ENCODE measurements at regions not wholly inside any gene's neighbourhood (a gene's known extent, or its start where the extent isn't known, plus 50 kb on each side); places are given as distances from the start of the nearest gene placed in this dataset.

GRCh38 chr9:81868145-81868544, 60.1 kb upstream of the SPATA31D4 start:
- Mint-ChIP-seq H3K4me1 (ENCODE audit: low read depth in 2 of 2) (no peaks in the 10 kb centered on the region), H3K9me3 (no peaks in the 10 kb centered on the region), H3K27ac (no peak overlapping the region), H3K36me3 (no peaks in the 10 kb centered on the region), H3K27me3 (peaks cover 0 to 6% of the 10 kb centered on the region in 2 donors), H3K4me3 (no peak overlapping the region)
- ATAC-seq (no peak), DNase-seq (ENCODE audit: low spot score) (no peak)

GRCh38 chr9:81871695-81872094, 56.5 kb upstream of the SPATA31D4 start:
- ATAC-seq (no peak), DNase-seq (ENCODE audit: low spot score) (no peak)
- Mint-ChIP-seq H3K4me1 (ENCODE audit: low read depth in 2 of 2) (no peaks in the 10 kb centered on the region), H3K9me3 (no peaks in the 10 kb centered on the region), H3K4me3 (no peak overlapping the region), H3K36me3 (no peaks in the 10 kb centered on the region), H3K27me3 (no peaks in the 10 kb centered on the region), H3K27ac (no peak overlapping the region)

DNA sequence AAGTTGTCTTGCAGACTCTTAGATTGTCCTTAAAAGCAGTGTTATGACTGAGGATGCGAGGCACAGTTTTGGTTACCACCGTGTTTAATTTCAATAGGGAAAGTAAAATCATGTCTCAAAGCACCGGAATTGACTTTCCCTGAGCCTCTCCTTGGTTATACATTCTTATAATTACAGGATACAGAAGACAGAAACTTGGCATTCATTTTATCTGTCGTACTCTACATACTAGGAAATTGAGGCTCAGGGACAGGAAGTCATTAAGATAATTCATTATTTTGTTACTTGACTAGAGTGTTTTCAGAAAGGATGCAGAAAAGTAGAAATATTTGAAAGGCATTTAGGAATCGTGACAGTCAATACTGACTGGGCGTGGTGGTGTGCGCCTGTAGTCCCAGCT, 54.0 kb upstream of the SPATA31D4 start:
- H3K4me1 Mint-ChIP-seq (ENCODE audit: low read depth in 2 of 2) = no peaks in the 10 kb centered on the region
- H3K4me3 Mint-ChIP-seq = no peak overlapping the region
- H3K27me3 Mint-ChIP-seq = no peaks in the 10 kb centered on the region
- no peaks in the 10 kb centered on the region for H3K9me3 Mint-ChIP-seq
- no peak overlapping the region for H3K27ac Mint-ChIP-seq
- no peak for DNase-seq (ENCODE audit: low spot score)
- no peak for ATAC-seq
- no peaks in the 10 kb centered on the region for H3K36me3 Mint-ChIP-seq

- H3K9me3 Mint-ChIP-seq = no peaks in the 10 kb centered on the region
- H3K36me3 Mint-ChIP-seq = no peaks in the 10 kb centered on the region
- H3K27me3 Mint-ChIP-seq = no peaks in the 10 kb centered on the region
- no peak for DNase-seq (ENCODE audit: low spot score)
- H3K4me3 Mint-ChIP-seq = no peak overlapping the region
- H3K4me1 Mint-ChIP-seq (ENCODE audit: low read depth in 2 of 2) = no peaks in the 10 kb centered on the region
- no peak for ATAC-seq
- H3K27ac Mint-ChIP-seq = no peak overlapping the region
Observed at GRCh38 chr9:81874931-81875330, 53.3 kb upstream of the SPATA31D4 start.

DNA sequence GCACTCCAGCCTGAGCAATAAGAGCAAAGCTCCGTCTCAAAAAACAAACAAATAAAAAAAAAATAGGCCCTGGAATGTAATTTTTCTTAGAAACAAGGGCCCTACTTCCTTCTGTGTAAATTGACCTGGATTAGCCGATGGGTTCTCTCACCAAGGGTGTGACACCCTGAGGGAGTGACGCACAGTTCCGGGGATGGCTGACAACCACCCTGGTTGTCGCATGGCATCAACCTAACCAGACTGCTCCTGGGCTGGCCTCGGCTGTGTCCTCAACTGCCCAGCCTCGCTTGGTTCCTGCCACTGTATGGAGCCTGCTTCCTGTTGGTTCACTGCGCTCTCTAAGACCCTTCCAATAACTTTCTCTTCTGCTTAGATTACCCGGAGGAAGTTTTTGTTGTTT, 51.2 kb upstream of the SPATA31D4 start:
- Mint-ChIP-seq H3K36me3 (no peaks in the 10 kb centered on the region), H3K4me1 (ENCODE audit: low read depth in 2 of 2) (no peaks in the 10 kb centered on the region), H3K27ac (no peak overlapping the region), H3K4me3 (no peak overlapping the region), H3K9me3 (no peaks in the 10 kb centered on the region), H3K27me3 (no peaks in the 10 kb centered on the region)
- DNase-seq (ENCODE audit: low spot score) (no peak), ATAC-seq (no peak)

Data from natural killer cell treated with Interleukin-12 subunit alpha and Interleukin-12 subunit beta and Interleukin-15 and Interleukin-18, amount 100 ng/mL, for 72 hours (primary cell).